H1 (cell line): ENCODE measurements at regions not wholly inside any gene's neighbourhood (a gene's known extent, or its start where the extent isn't known, plus 50 kb on each side); places are given as distances from the start of the nearest gene placed in this dataset.
"Not testable (repeated sequence)": the region's sequence is repeated elsewhere in the genome, so short reads cannot be mapped to it uniquely, and the experiment has no call there.

ENCODE experiments used
- ATF3 ChIP-seq: IDR thresholded peaks from 2 replicates; pipeline ENCODE4 v1.6.1; 2011; ENCODE audit warnings: low read depth, mild to moderate bottlenecking, low read length; ENCODE audit not compliant: insufficient read depth
- CEBPB ChIP-seq: IDR thresholded peaks from 2 replicates; pipeline ENCODE4 v1.6.1; 2012; ENCODE audit warnings: low read depth, low read length
- CREB1 ChIP-seq: IDR thresholded peaks from 2 replicates; pipeline ENCODE4 v1.6.1; 2012; ENCODE audit warnings: inconsistent platforms
- CTCF ChIP-seq, 3 experiments: IDR thresholded peaks; 1 replicate in 2 of 3; 2 replicates in 1 of 3; pipeline versions ENCODE4 v1.5.1 to v1.6.1; 2011; ENCODE audit warnings: low read length in 3 of 3, mild to moderate bottlenecking in 3 of 3, inconsistent platforms in 2 of 3, low read depth in 1 of 3, moderate library complexity in 1 of 3; ENCODE audit not compliant: insufficient read depth in 1 of 3; ENCODE audit errors: control extremely low read depth in 1 of 3
- EZH2 ChIP-seq: fragments of 200-600 bp; sonication (generic); IDR thresholded peaks from 2 replicates; pipeline ENCODE4 v1.7.1; 2012; ENCODE audit warnings: low read depth, mild to moderate bottlenecking, moderate library complexity, low read length, inconsistent platforms; ENCODE audit not compliant: severe bottlenecking
- FOSL1 ChIP-seq: IDR thresholded peaks from 2 replicates; pipeline ENCODE4 v1.6.1; 2011; ENCODE audit warnings: mild to moderate bottlenecking, low read depth, low read length, moderate library complexity; ENCODE audit not compliant: insufficient read depth
- KDM1A ChIP-seq: fragments of 200-600, 300-600 bp; sonication (generic); IDR thresholded peaks from 2 replicates; pipeline ENCODE4 v1.7.1; 2016; ENCODE audit warnings: mild to moderate bottlenecking, low read length, borderline replicate concordance
- MAX ChIP-seq: IDR thresholded peaks from 2 replicates; pipeline ENCODE4 v1.6.1; 2012; ENCODE audit warnings: inconsistent platforms
- POLR2A ChIP-seq, 2 experiments: IDR thresholded peaks; 1 replicate in 1 of 2; 2 replicates in 1 of 2; pipeline ENCODE4 v1.6.1; 2011; ENCODE audit warnings: low read depth in 2 of 2, low read length in 2 of 2, mild to moderate bottlenecking in 2 of 2; ENCODE audit errors: control extremely low read depth in 1 of 2
- POLR2AphosphoS5 ChIP-seq: IDR thresholded peaks from 2 replicates; pipeline ENCODE4 v1.6.1; 2011; ENCODE audit warnings: low read depth, low read length
- USF2 ChIP-seq: IDR thresholded peaks from 2 replicates; pipeline ENCODE4 v1.6.1; 2011; ENCODE audit warnings: low read length, improper control_type of control experiment
- YY1 ChIP-seq: IDR thresholded peaks from 2 replicates; pipeline ENCODE4 v1.6.1; 2011; ENCODE audit warnings: low read depth, mild to moderate bottlenecking, low read length
- ZNF274 ChIP-seq: IDR thresholded peaks from 2 replicates; pipeline ENCODE4 v1.7.0; 2012; ENCODE audit warnings: low read length, borderline replicate concordance; ENCODE audit errors: extremely low read depth

- TF ChIP-seq CTCF (IDR thresholded peaks at IDR 0.05; ENCODE audit: control extremely low read depth in 1 of 3, insufficient read depth in 1 of 3, low read depth in 1 of 3, low read length in 3 of 3); FOSL1; POLR2A (IDR thresholded peaks at IDR 0.05; ENCODE audit: control extremely low read depth in 1 of 2, low read depth in 2 of 2, low read length in 2 of 2); KDM1A; CREB1; POLR2AphosphoS5; EZH2; ZNF274; ATF3; YY1; USF2; MAX: not testable (repeated sequence)
- peak; percentile 88 for TF ChIP-seq CEBPB
These were observed 3143.4 kb upstream of the OR11H1 start for GRCh38 chr22:12384612-12385011.
